ENCODE measurements at regions not wholly inside any gene's neighbourhood (a gene's known extent, or its start where the extent isn't known, plus 50 kb on each side); places are given as distances from the start of the nearest gene placed in this dataset.
"Not testable (repeated sequence)": the region's sequence is repeated elsewhere in the genome, so short reads cannot be mapped to it uniquely, and the experiment has no call there.

GRCh38 chr6:50549026-50549425 lies 164.3 kb upstream of the TFAP2D start:
- DNase-seq = no peak
- H3K9me3 ChIP-seq = no peaks in the 10 kb centered on the region
- H3K27me3 ChIP-seq = 0 out of 2 replicates have a peak, but pooled peaks cover 3% of the 10 kb centered on the region
- H3K36me3 ChIP-seq = no peaks in the 10 kb centered on the region
- no peak overlapping the region for H3K4me3 ChIP-seq (ENCODE audit: low read depth, low read length)
- no peaks in the 10 kb centered on the region for H3K4me1 ChIP-seq
- TF ChIP-seq CTCF (IDR thresholded peaks at IDR 0.05; ENCODE audit: low read depth, low read length) = no peak

GRCh38 chr6:50549475-50549874 lies 163.9 kb upstream of the TFAP2D start:
- Histone ChIP-seq H3K4me1 (no peaks in the 10 kb centered on the region), H3K4me3 (ENCODE audit: low read depth, low read length) (no peak overlapping the region), H3K9me3 (no peaks in the 10 kb centered on the region), H3K36me3 (no peaks in the 10 kb centered on the region), H3K27me3 (0 out of 2 replicates have a peak, but pooled peaks cover 3% of the 10 kb centered on the region)
- DNase-seq = no peak
- no peak for TF ChIP-seq CTCF (IDR thresholded peaks at IDR 0.05; ENCODE audit: low read depth, low read length)

- Histone ChIP-seq H3K36me3 (no peaks in the 10 kb centered on the region), H3K4me1 (no peaks in the 10 kb centered on the region), H3K4me3 (ENCODE audit: low read depth, low read length) (no peak overlapping the region), H3K27me3 (0 out of 2 replicates have a peak, but pooled peaks cover 3% of the 10 kb centered on the region), H3K9me3 (no peaks in the 10 kb centered on the region)
- no peak for DNase-seq
- no peak for TF ChIP-seq CTCF (IDR thresholded peaks at IDR 0.05; ENCODE audit: low read depth, low read length)
Observed at GRCh38 chr6:50555982-50556381, 157.3 kb upstream of the TFAP2D start.

GRCh38 chr6:50565004-50565403 lies 148.3 kb upstream of the TFAP2D start:
- no peak for DNase-seq
- H3K4me1 ChIP-seq = no peaks in the 10 kb centered on the region
- no peaks in the 10 kb centered on the region for H3K9me3 ChIP-seq
- TF ChIP-seq CTCF (IDR thresholded peaks at IDR 0.05; ENCODE audit: low read depth, low read length) = no peak
- H3K36me3 ChIP-seq = no peaks in the 10 kb centered on the region
- no peak overlapping the region for H3K4me3 ChIP-seq (ENCODE audit: low read depth, low read length)
- no peaks in the 10 kb centered on the region for H3K27me3 ChIP-seq

GRCh38 chr6:50571230-50571629 lies 142.1 kb upstream of the TFAP2D start:
- H3K4me3 ChIP-seq (ENCODE audit: low read depth, low read length); H3K36me3 ChIP-seq; H3K4me1 ChIP-seq: not testable (repeated sequence)

GRCh38 chr6:50585441-50586330 lies 127.6 kb upstream of the TFAP2D start:
- no peaks in the 10 kb centered on the region for H3K36me3 ChIP-seq
- DNase-seq = peak; percentile 7
- no peak overlapping the region for H3K4me3 ChIP-seq (ENCODE audit: low read depth, low read length)
- no peaks in the 10 kb centered on the region for H3K27me3 ChIP-seq
- no peaks in the 10 kb centered on the region for H3K4me1 ChIP-seq
- no peaks in the 10 kb centered on the region for H3K9me3 ChIP-seq
- TF ChIP-seq CTCF (IDR thresholded peaks at IDR 0.05; ENCODE audit: low read depth, low read length) = no peak

More at GRCh38 chr6:50571230-50571629, 142.1 kb upstream of the TFAP2D start:
- not testable (repeated sequence) for DNase-seq, H3K9me3 ChIP-seq, H3K27me3 ChIP-seq

All from BE2C (cell line).